Mesothelial cell of epicardium (in vitro differentiated cells): ENCODE measurements at regions not wholly inside any gene's neighbourhood (a gene's known extent, or its start where the extent isn't known, plus 50 kb on each side); places are given as distances from the start of the nearest gene placed in this dataset.

ENCODE experiments used
- DNase-seq, 2 experiments: peaks; one replicate each; pipeline ENCODE4 v3.0.0; 2021; ENCODE audit warnings: low spot score in 2 of 2; ENCODE audit not compliant: unreplicated experiment in 2 of 2
- H3K27ac Mint-ChIP-seq: 2 replicates; pipeline ENCODE4 v1.8.0; 2021; ENCODE audit warnings: mixed read lengths
- H3K27me3 Mint-ChIP-seq: 2 replicates; pipeline ENCODE4 v1.8.0; 2021; ENCODE audit warnings: low read depth, mixed read lengths
- H3K36me3 Mint-ChIP-seq: 2 replicates; pipeline ENCODE4 v1.8.0; 2021; ENCODE audit warnings: mixed read lengths
- H3K4me1 Mint-ChIP-seq: 2 replicates; pipeline ENCODE4 v1.8.0; 2021; ENCODE audit warnings: mixed read lengths
- H3K4me3 Mint-ChIP-seq: 2 replicates; pipeline ENCODE4 v1.8.0; 2021; ENCODE audit warnings: mild to moderate bottlenecking, moderate library complexity, mixed read lengths
- H3K9me3 Mint-ChIP-seq: 2 replicates; pipeline ENCODE4 v1.8.0; 2021; ENCODE audit warnings: mixed read lengths
- TF ChIP-seq, protein P1 (sequence below): fragments of 200-600 bp; sonication (generic); IDR thresholded peaks from one replicate; pipeline ENCODE4 v1.5.0; 2021; ENCODE audit warnings: antibody characterized with exemption; ENCODE audit not compliant: unreplicated experiment

- Mint-ChIP-seq H3K4me1 (peaks cover 10% of the 10 kb centered on the region), H3K36me3 (no peaks in the 10 kb centered on the region), H3K27ac (no peak overlapping the region), H3K9me3 (no peaks in the 10 kb centered on the region), H3K4me3 (no peak overlapping the region), H3K27me3 (no peaks in the 10 kb centered on the region)
- TF ChIP-seq, protein P1, sequence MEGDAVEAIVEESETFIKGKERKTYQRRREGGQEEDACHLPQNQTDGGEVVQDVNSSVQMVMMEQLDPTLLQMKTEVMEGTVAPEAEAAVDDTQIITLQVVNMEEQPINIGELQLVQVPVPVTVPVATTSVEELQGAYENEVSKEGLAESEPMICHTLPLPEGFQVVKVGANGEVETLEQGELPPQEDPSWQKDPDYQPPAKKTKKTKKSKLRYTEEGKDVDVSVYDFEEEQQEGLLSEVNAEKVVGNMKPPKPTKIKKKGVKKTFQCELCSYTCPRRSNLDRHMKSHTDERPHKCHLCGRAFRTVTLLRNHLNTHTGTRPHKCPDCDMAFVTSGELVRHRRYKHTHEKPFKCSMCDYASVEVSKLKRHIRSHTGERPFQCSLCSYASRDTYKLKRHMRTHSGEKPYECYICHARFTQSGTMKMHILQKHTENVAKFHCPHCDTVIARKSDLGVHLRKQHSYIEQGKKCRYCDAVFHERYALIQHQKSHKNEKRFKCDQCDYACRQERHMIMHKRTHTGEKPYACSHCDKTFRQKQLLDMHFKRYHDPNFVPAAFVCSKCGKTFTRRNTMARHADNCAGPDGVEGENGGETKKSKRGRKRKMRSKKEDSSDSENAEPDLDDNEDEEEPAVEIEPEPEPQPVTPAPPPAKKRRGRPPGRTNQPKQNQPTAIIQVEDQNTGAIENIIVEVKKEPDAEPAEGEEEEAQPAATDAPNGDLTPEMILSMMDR, result no peak
- no peak for DNase-seq
These were observed 168.6 kb downstream of the KCNE4 start for GRCh38 chr2:223220658-223220925.

DNA sequence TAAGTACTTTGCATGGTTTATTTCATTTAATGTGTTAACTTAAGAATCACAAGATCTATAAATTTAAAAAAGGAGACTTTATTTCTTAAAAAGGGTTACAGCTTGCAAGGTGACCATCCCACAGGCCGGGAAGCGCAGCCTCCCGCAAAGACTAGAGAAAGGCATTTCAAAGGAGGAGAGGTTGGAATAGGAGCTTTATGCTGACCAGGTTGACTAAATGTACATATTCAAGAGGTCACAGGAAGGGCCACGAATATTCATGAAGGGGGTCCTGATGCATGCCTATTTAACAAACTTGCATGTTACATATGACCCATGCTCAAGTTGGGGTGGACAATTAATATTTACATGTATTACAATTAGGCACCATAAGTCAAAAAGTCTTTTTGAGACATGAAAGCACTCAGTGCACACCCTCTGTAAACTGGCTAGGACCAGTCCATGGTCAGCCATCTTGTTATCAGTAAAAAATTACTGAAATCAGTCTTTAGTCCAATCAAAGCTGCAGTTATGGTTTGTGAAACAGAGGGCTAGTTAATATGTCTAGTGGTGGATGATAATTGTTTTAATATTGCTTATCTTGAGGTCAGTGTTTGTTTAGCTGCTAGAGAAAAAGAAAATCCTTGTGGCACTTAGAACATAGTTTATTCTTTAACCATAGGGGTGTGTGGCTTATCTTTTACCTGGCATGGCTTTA is 169.3 kb downstream of the KCNE4 start:
- no peak overlapping the region for H3K27ac Mint-ChIP-seq
- H3K4me3 Mint-ChIP-seq, result no peak overlapping the region
- no peaks in the 10 kb centered on the region for H3K27me3 Mint-ChIP-seq
- peaks cover 1% of the 10 kb centered on the region for H3K9me3 Mint-ChIP-seq
- DNase-seq, result no peak
- TF ChIP-seq, protein P1, result no peak
- H3K4me1 Mint-ChIP-seq, result peaks cover 5% of the 10 kb centered on the region
- H3K36me3 Mint-ChIP-seq, result no peaks in the 10 kb centered on the region

- DNase-seq, result no peak
- peaks cover 5% of the 10 kb centered on the region for H3K4me1 Mint-ChIP-seq
- no peak overlapping the region for H3K27ac Mint-ChIP-seq
- TF ChIP-seq, protein P1, result no peak
- H3K36me3 Mint-ChIP-seq, result no peaks in the 10 kb centered on the region
- H3K4me3 Mint-ChIP-seq, result no peak overlapping the region
- no peaks in the 10 kb centered on the region for H3K27me3 Mint-ChIP-seq
- peaks cover 5% of the 10 kb centered on the region for H3K9me3 Mint-ChIP-seq
These were observed 170.4 kb downstream of the KCNE4 start for GRCh38 chr2:223222397-223222796.

DNA sequence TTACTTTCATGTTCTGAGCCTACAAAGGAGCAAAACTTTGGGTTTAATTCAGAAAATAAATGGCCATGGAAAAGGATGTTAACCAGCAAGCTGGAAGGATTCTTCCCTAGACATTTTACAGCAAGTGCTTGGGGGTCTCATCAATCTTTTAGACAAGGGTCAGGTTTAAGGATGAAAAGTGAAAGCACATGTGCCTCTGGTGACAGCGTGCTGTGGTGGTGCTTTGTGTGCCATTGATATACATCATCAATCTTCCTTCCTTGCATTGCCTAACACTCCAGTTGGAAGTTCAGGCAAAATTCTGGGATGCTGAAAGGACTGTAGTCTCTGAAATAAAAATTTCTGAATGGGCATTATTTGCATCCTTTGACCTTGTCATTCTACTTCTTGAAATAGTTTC is 171.2 kb downstream of the KCNE4 start:
- H3K4me3 Mint-ChIP-seq, result no peak overlapping the region
- H3K9me3 Mint-ChIP-seq, result peaks cover 9% of the 10 kb centered on the region
- H3K27me3 Mint-ChIP-seq, result no peaks in the 10 kb centered on the region
- no peak overlapping the region for H3K27ac Mint-ChIP-seq
- peaks cover 3% of the 10 kb centered on the region for H3K4me1 Mint-ChIP-seq
- no peak for DNase-seq
- TF ChIP-seq, protein P1, result no peak
- H3K36me3 Mint-ChIP-seq, result no peaks in the 10 kb centered on the region

- no peak overlapping the region for H3K4me3 Mint-ChIP-seq
- TF ChIP-seq, protein P1, result no peak
- no peak overlapping the region for H3K27ac Mint-ChIP-seq
- peaks cover 9% of the 10 kb centered on the region for H3K9me3 Mint-ChIP-seq
- no peaks in the 10 kb centered on the region for H3K4me1 Mint-ChIP-seq
- no peak for DNase-seq
- no peaks in the 10 kb centered on the region for H3K27me3 Mint-ChIP-seq
- H3K36me3 Mint-ChIP-seq, result no peaks in the 10 kb centered on the region
These were observed 173.3 kb downstream of the KCNE4 start for GRCh38 chr2:223225266-223225665.

DNA sequence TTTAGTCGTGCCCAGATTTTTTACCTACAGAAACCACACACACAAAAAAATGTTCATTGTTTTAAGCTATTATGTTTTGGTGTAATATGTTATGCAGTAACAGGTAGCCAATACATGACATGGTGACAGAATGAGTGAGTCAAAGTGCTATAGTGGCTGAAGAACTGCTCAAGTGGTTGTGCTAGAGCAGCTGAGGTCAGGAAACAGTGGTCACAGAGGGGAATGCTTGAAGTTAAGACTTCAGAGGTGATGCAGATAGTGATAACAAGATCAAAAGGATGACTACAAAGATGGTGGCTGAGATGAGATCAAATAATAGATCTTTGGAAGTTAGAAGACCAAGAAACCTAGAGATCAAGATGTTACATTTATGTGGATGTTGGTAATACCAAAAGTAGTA is 174.3 kb downstream of the KCNE4 start:
- H3K36me3 Mint-ChIP-seq, result no peaks in the 10 kb centered on the region
- H3K27ac Mint-ChIP-seq, result no peak overlapping the region
- H3K4me3 Mint-ChIP-seq, result no peak overlapping the region
- TF ChIP-seq, protein P1, result no peak
- DNase-seq, result no peak
- no peaks in the 10 kb centered on the region for H3K27me3 Mint-ChIP-seq
- H3K9me3 Mint-ChIP-seq, result peaks cover 9% of the 10 kb centered on the region
- H3K4me1 Mint-ChIP-seq, result peaks cover 4% of the 10 kb centered on the region
